DMS114 treated with DMSO at 0.1 percent for 48 hours (cell line): ENCODE measurements at regions not wholly inside any gene's neighbourhood (a gene's known extent, or its start where the extent isn't known, plus 50 kb on each side); places are given as distances from the start of the nearest gene placed in this dataset.

Source experiments
- DNase-seq: peaks from one replicate; lab custom pipeline; 2025; ENCODE audit not compliant: unreplicated experiment; lab: John Stamatoyannopoulos, UW

DNA sequence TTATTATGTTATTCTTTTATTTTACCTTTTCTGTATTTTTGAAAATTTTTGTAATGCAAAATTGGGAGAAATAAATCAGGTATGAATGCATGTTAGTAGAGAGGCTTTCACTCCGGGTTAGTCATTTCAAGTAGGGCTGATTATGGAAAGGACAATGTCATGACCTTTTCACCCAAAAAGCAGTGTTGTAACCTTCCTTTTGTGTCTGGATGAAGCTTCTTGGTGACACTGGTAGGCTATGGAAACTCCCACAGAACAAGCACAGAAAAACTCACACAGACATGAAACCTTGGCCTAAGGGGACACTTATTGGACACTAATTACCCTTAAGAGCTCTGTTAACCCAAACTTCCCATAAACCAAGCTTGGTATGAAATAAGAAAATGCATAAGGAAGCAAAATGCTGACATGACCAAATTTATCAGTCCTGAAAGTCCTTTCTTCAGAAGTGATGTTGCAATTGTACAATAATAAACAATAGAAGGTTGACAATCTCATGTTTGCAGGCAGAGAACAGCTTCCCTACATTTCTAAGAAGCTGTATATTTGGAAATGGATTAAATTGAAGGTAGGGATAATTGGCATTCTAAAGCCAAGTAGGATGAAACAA is 70.0 kb upstream of the KCNJ15 start:
- no peak for DNase-seq

DNA sequence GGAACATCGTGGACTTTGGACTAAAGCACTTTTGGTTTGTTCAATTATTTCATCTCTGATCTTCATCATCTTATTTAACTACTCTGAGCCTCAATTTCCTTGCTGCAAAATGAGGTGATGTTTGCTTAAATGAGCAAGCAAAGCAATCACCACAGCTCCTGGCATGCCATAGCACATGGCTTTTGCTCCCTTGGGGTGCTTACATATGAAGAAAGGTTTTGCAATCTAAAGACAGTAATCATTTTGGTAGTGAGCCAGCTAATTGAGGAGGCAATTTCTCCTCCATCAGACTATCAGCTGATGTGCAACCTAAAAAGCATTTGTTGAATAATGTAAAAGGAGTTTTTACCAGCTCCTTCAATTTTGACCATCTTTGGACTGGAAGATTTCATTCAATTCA is 68.8 kb upstream of the KCNJ15 start:
- DNase-seq, result no peak

DNA sequence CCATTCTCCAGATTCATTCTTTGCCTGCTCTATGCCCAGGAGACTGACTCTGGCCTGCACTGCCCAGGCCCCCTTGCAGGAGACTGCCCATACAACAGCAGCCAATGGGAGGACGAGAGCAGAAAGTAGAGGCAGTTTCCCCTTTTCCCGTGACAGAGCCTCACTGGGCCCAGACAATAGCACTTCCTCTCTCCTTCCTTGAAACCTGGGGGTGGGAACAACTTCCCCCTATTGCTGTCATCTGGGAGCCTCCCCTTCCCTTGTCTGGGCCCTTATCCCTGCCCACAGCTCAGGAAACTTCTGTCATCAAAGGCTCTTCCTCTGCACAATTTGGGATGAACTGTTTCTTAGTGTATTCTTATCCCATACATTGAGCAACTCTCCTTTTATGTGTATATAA is 60.8 kb upstream of the KCNJ15 start:
- no peak for DNase-seq

DNA sequence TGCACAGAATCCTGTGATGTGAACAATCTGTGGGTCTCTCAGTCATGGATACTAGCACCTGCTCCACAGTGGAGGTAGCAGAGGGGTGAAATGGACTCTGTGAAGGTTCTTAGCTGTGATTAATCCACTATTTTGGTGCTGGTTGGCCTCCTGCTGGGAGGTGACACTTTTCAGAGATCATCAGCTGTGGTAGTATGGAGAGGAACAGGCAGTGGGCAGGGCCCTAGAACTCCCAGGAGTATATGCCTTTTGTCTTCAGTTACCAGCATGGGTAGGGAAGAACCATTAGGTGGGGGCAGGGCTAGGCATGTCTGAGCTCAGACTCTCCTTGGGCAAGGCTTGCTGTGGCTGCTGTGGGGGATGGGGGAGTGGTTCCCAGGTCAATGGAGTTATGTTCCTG is 54.0 kb upstream of the KCNJ15 start:
- no peak for DNase-seq

DNA sequence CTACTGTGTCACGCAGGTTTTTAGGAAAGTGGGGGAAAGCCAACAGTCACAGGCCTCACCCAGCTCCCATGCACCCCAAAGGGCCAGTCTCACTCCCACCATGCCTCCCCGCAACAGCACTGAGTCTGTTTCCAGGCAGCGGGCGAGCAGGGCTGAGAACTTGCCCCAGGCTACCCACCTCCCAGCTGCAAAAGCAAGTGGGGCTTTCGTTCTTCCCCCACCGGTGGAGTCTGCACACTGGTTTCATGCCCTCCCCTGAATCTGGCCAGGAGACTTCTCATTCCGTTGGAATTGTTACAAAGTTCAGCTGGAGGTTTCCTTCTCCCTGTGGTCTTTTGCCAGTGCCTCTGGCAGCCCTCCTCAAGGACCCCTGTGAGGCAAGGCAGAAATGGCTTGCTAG is 53.6 kb upstream of the KCNJ15 start:
- no peak for DNase-seq

DNA sequence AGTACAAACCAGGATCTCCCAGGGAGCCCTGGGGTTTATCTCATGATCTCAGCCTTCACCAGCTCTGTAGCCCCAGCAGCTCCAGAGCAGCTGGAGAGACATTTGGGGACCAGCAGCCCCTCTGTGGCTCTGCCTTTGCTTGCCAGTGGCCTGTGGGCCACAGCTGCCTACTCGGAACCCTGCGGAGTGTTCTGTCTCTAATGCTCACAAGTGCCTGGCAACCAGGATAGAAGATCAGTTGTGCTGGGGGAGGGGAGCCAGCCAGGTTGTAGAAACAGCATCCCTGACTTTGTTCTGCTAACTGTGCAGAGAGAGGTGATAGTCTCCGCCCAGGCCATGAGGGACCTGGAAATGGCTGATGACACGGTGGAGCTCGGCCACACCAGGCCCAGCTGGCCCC is 50.9 kb upstream of the KCNJ15 start:
- no peak for DNase-seq

DNA sequence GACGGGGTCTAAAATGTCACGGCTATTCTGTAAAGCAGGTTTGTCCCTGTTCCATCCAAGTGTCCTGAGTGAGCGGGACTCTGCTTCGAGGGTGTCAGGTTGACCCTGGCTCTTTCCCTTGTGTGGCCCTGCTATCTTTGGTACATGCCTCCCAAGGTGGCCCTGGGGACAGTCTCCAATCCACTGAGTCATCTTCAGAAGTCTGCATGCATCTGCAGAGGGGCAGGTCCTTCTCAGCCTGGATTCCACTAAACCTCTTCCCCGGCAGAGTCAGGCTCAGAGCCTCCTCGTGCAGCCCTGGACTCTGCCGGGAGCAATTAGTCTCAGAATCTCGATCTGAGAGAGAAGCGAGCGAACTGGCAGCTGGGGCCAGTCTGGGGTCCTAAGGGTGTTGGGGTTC is 50.1 kb upstream of the KCNJ15 start:
- no peak for DNase-seq
